ENCODE measurements at regions not wholly inside any gene's neighbourhood (a gene's known extent, or its start where the extent isn't known, plus 50 kb on each side); places are given as distances from the start of the nearest gene placed in this dataset.
A peak's percentile ranks its signal among the peaks of the same experiment; 100 is the strongest.
"Not testable (repeated sequence)": the region's sequence is repeated elsewhere in the genome, so short reads cannot be mapped to it uniquely, and the experiment has no call there.

- no peak for DNase-seq
Observed at GRCh38 chr6:86456821-86457220, 480.5 kb upstream of the HTR1E start.

DNA sequence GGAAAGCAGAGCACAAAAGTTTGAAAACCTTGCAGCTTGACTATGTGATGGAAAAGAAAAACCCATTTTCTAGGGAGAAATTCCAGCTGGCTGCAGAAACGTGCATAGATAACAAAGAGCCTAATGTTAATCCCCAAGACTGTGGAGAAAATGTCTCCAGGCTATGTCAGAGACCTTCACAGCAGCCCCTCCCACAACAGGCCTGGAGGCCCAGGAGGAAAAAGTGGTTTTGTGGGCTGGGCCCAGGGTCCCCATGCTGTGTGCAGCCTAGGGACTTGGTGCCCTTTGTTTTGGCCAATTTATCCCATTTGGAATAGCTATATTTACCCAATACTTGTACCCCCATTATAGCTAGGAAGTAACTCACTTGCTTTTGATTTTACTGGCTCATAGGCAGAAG is 484.1 kb upstream of the HTR1E start:
- no peak for DNase-seq

- no peak for DNase-seq
Observed at GRCh38 chr6:86448398-86448797, 488.9 kb upstream of the HTR1E start.

DNA sequence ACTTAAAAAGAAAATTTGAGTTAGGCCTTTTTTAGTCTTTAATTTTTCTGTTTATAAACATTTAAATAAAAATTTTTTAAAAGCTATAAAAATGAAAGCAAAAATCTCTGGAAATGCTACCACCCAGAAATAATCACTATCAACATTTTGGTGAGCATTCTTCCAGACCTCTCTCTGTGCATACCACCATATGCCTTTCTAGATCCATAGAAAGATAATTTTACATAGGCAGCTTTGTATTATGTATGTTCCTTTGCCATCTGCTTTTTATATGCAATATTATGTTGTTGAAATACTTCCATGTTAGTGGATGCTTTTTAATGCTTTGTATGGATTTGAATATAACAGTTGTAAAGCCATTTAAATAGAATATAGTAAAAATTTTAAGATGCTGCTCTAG is 496.7 kb upstream of the HTR1E start:
- DNase-seq, result no peak

- DNase-seq, result no peak
Observed at GRCh38 chr6:86423571-86423970, 513.8 kb upstream of the HTR1E start.

- no peak for DNase-seq
Observed at GRCh38 chr6:86412057-86412456, 525.3 kb upstream of the HTR1E start.

GRCh38 chr6:86407128-86407527 is 530.2 kb upstream of the HTR1E start:
- DNase-seq, result no peak

- DNase-seq, result not testable (repeated sequence)
Observed at GRCh38 chr6:86392850-86393249, 544.5 kb upstream of the HTR1E start.

DNA sequence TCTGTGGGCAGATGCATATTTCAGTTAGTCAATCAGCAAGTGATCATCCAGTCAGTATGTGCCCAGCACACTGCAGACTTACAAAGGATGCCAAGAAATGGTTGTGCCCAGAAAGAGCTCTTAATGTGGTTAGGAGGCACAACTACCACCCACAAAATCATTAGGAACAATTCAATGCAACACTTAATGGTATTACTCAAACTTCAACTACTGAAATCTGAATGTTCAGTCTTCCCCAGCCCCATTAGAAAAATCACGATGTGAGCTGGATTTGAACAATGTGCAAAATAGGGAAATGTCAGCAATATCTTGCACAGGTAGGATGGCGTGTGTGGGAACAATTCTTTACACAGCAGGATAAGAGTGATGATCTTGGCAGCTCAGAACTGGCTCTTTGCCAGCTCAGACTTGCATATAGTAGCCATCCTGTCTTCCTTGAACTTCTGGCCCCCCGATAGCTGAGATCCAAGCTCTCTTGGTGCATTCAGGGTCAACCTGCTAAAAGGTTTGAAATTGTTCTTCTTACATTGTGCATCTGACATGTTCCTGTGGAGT is 556.7 kb upstream of the HTR1E start:
- DNase-seq, result no peak

DNA sequence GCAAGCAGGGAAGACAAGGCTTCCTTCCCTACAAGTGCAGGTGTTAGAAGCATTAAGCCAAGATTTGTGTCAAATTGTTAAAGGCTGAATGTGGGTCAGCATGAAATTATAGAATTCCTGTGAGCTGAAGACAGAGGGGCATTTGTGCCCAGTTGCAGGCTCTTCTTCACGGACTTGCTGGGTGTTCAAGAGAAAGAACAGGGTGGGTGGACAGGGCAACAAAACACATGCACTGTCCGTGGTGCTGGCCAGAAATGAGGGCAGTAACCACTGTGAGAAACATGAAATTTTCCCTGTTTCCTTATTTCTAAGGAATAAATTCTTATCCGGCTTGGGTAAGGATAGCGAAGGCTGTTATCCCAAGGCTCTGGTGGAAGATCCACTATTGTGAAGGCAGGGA is 579.5 kb upstream of the HTR1E start:
- no peak for DNase-seq

GRCh38 chr6:86355271-86355670 is 582.1 kb upstream of the HTR1E start:
- no peak for DNase-seq

DNA sequence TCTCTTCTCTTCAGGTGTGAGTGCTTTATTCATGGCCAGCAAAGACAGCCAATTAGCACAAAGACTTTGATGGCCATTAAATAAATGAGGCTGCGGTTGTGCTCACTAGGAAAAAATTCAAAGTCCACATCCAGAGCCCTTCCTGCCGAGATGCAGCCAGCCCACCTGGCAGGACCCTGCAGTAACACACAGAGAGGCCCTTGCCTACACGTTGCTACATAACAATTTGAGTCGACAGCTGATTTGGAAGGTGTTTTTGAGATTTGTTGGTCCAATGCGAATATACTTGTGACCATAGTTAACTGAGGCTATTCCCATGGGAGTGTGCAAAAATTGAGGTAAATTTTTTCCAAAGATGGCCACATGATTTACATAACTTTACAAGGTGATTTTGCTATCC is 605.4 kb upstream of the HTR1E start:
- DNase-seq, result no peak

DNA sequence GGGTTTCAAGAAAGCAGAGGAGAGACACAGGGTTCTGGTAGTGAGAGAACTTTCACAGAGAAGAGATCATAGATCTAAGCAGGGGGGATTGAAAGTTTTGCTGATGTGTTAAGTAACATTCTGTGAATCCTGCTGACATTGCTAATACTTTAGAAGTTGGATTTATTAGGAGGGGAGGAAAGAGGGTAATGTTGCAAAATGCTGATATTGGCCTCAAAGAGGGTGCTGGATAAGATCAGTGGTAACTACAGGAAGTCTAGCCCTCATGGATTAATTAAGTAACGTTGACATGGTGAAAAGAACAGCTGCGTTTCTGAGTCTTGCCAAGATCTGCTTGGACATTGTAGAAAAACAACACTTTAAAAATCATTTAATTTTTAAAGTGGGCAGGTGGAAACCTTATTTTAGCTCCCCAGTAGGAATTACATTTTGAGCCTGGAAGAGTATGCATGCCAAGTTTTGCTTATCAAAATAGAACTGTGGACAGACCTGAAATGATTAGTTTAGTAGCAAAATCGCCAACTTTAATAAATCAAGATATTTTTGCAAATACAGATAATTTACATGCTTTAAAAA is 606.0 kb upstream of the HTR1E start:
- DNase-seq, result no peak

DNA sequence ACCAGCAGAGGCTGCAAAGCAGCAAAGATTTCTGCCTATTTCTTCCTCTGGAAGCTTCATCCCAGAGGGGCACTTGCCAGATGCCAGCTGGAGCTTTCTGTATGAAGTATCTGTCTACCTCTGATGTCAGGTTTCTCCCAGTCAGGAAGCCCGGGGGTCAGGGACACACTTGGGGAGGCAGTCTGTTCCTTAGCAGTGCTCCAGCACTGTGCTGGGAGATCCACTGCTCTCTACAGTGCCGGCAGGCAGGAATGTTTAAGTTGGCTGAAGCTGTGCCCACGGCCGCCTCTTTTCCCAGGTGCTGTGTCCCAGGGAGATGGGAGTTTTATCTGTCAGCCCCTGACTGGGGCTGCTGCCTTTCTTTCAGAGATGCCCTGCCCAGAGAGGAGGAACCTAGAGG is 631.1 kb upstream of the HTR1E start:
- no peak for DNase-seq

GRCh38 chr6:86285876-86286275 is 643.2 kb upstream of the SYNCRIP start:
- no peak for DNase-seq

GRCh38 chr6:86284809-86285480 is 642.3 kb upstream of the SYNCRIP start:
- not testable (repeated sequence) for DNase-seq

- not testable (repeated sequence) for DNase-seq
Observed at GRCh38 chr6:86283596-86283995, 640.9 kb upstream of the SYNCRIP start.

- DNase-seq, result no peak
Observed at GRCh38 chr6:86276056-86276455, 633.4 kb upstream of the SYNCRIP start.

GRCh38 chr6:86273936-86274335 is 631.2 kb upstream of the SYNCRIP start:
- no peak for DNase-seq

DNA sequence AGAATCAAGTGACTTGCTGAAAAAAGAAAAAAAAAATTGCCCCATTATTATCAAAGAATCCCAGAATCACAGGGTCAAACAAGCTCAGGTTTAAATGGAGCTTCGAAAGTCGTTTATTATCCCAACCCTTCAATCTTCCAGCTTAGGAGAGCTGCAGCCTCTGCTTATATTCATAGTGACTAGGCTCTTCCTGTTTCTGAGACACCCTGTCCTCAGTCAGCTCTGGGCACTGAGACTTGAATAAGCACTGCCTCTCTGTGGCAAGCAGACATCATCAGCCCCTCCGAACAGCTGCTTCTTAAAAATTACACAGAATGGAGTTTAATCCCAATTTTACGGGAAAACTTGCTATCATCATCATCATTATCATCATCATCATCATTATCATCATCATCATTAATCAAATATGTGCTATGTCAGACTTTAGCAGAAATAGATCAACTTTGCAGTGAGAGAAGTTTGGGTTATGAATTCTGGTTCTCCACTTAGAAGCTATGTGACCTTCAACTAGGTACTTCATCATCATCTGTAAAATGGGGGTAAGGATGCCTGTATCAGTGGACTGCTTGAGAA is 614.0 kb upstream of the SYNCRIP start:
- no peak for DNase-seq

- DNase-seq, result no peak
Observed at GRCh38 chr6:86255973-86256372, 613.3 kb upstream of the SYNCRIP start.

GRCh38 chr6:86251106-86251505 is 608.4 kb upstream of the SYNCRIP start:
- peak; percentile 22 for DNase-seq

DNA sequence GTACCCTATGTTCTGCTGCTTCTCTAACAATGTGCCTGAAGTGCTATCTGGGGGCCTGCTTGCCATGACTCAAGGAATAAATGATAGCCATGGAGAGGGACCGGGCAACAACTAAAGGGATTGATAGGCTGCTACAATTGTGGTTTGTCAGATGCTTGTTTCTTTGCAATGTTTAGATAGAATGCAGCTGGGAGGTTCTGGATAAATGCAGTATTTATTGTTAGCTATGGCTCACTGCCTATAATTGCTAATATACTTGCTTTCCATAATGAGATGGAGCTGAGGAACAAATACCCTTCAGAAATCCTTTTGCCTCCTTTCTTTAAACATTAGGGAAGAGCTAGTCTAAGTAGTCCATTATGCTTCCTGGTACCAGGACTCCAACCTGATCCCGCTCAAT is 575.2 kb upstream of the SYNCRIP start:
- DNase-seq, result no peak

GRCh38 chr6:86215323-86215722 is 572.6 kb upstream of the SYNCRIP start:
- no peak for DNase-seq
